ENCODE measurements at regions not wholly inside any gene's neighbourhood (a gene's known extent, or its start where the extent isn't known, plus 50 kb on each side); places are given as distances from the start of the nearest gene placed in this dataset.

DNA sequence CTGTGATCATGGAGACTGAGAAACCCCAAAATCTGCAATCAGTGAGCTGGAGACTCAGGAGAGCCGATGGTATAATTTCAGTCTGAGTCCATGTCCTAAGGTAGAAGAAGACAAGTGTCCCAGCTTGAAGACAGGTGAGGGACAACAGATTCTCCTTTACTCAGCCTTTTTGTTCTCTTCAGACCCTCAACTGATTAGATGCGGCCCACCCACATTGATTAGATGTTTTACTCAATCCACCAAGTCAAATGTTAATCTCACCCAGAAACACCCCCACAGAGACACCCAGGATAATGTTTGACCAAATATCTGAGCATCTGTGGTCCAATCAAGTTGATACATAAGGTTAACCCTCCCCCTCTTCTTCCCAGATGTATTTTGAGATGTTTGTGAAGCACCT lies 131.2 kb downstream of the PFKFB3 start:
- TF ChIP-seq, protein P1, sequence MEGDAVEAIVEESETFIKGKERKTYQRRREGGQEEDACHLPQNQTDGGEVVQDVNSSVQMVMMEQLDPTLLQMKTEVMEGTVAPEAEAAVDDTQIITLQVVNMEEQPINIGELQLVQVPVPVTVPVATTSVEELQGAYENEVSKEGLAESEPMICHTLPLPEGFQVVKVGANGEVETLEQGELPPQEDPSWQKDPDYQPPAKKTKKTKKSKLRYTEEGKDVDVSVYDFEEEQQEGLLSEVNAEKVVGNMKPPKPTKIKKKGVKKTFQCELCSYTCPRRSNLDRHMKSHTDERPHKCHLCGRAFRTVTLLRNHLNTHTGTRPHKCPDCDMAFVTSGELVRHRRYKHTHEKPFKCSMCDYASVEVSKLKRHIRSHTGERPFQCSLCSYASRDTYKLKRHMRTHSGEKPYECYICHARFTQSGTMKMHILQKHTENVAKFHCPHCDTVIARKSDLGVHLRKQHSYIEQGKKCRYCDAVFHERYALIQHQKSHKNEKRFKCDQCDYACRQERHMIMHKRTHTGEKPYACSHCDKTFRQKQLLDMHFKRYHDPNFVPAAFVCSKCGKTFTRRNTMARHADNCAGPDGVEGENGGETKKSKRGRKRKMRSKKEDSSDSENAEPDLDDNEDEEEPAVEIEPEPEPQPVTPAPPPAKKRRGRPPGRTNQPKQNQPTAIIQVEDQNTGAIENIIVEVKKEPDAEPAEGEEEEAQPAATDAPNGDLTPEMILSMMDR (conservative IDR thresholded peaks at IDR 0.05) = no peak
- no peak for TF ChIP-seq EZH2 (IDR thresholded peaks at IDR 0.05; ENCODE audit: low read depth)

All from PC-9 (cell line).